Fibroblast of pulmonary artery (primary cell): ENCODE measurements at regions not wholly inside any gene's neighbourhood (a gene's known extent, or its start where the extent isn't known, plus 50 kb on each side); places are given as distances from the start of the nearest gene placed in this dataset.
"Not testable (repeated sequence)": the region's sequence is repeated elsewhere in the genome, so short reads cannot be mapped to it uniquely, and the experiment has no call there.

ENCODE experiments used
- DNase-seq: peaks from one replicate; pipeline ENCODE4 v3.0.0-alpha.2; 2010; ENCODE audit warnings: low read depth
- H3K4me3 ChIP-seq: replicated peaks from 2 replicates; pipeline ENCODE4 v1.5.1; 2011; ENCODE audit warnings: low read depth, mild to moderate bottlenecking, control low read depth, low read length, moderate library complexity
- CTCF ChIP-seq: IDR thresholded peaks from 2 replicates; pipeline ENCODE4 v1.5.1; 2011; ENCODE audit warnings: mild to moderate bottlenecking, control low read depth, low read length, inconsistent platforms; ENCODE audit errors: missing control alignments

- no peak overlapping the region for H3K4me3 ChIP-seq
- TF ChIP-seq CTCF: no peak
- no peak for DNase-seq
These were observed 272.1 kb upstream of the CCNG1 start for GRCh38 chr5:163165277-163165676.

- DNase-seq, H3K4me3 ChIP-seq: not testable (repeated sequence)
These were observed 267.2 kb upstream of the CCNG1 start for GRCh38 chr5:163170161-163170560.

- no peak for DNase-seq
- no peak for TF ChIP-seq CTCF
These were observed 264.7 kb upstream of the CCNG1 start for GRCh38 chr5:163172540-163173338.

GRCh38 chr5:163177971-163178370 lies 259.4 kb upstream of the CCNG1 start:
- no peak overlapping the region for H3K4me3 ChIP-seq
- DNase-seq: no peak
- TF ChIP-seq CTCF: no peak

More at GRCh38 chr5:163172540-163173338, 264.7 kb upstream of the CCNG1 start:
- H3K4me3 ChIP-seq: no peak overlapping the region

GRCh38 chr5:163185315-163185714 lies 252.1 kb upstream of the CCNG1 start:
- no peak overlapping the region for H3K4me3 ChIP-seq
- TF ChIP-seq CTCF: no peak
- no peak for DNase-seq

GRCh38 chr5:163189023-163189553 lies 248.3 kb upstream of the CCNG1 start:
- H3K4me3 ChIP-seq: no peak overlapping the region
- DNase-seq: no peak
- TF ChIP-seq CTCF: no peak

GRCh38 chr5:163190283-163190682 lies 247.1 kb upstream of the CCNG1 start:
- no peak overlapping the region for H3K4me3 ChIP-seq
- DNase-seq: no peak
- no peak for TF ChIP-seq CTCF
